ENCODE measurements at regions not wholly inside any gene's neighbourhood (a gene's known extent, or its start where the extent isn't known, plus 50 kb on each side); places are given as distances from the start of the nearest gene placed in this dataset.

GRCh38 chrX:35150642-35151239, 208.1 kb downstream of the FAM47B start:
- no peak for DNase-seq
- Mint-ChIP-seq H3K36me3 (ENCODE audit: low read depth) (no peaks in the 10 kb centered on the region), H3K9me3 (peaks cover 36% of the 10 kb centered on the region), H3K4me1 (no peaks in the 10 kb centered on the region), H3K27ac (no peak overlapping the region), H3K4me3 (no peak overlapping the region), H3K27me3 (ENCODE audit: low read depth, poor library complexity) (peaks cover 2% of the 10 kb centered on the region)
- no peak for TF ChIP-seq CTCF (IDR thresholded peaks at IDR 0.05)

GRCh38 chrX:35166023-35166422, 223.4 kb downstream of the FAM47B start:
- Mint-ChIP-seq H3K27ac (peak overlapping the region; percentile 33), H3K4me1 (peaks cover 18% of the 10 kb centered on the region), H3K36me3 (ENCODE audit: low read depth) (no peaks in the 10 kb centered on the region), H3K4me3 (no peak overlapping the region), H3K9me3 (peaks cover 38% of the 10 kb centered on the region), H3K27me3 (ENCODE audit: low read depth, poor library complexity) (no peaks in the 10 kb centered on the region)
- no peak for TF ChIP-seq CTCF (IDR thresholded peaks at IDR 0.05)
- no peak for DNase-seq
